Stomach (tissue), 8 donors: ENCODE measurements at regions not wholly inside any gene's neighbourhood (a gene's known extent, or its start where the extent isn't known, plus 50 kb on each side); places are given as distances from the start of the nearest gene placed in this dataset.

Experiments
- DNase-seq, 2 donors: peaks; one replicate each; pipeline versions ENCODE4 v3.0.0 to v3.0.0-alpha.2; 2013 to 2019
- H3K27ac ChIP-seq, 5 donors: fragments of 200-600 bp in 4 of 5; sonication (generic) in 4 of 5; one replicate each; pipeline ENCODE4 v1.5.1; 2013 to 2019; ENCODE audit warnings: mild to moderate bottlenecking in 1 of 5, moderate library complexity in 1 of 5
- H3K27me3 ChIP-seq, 3 donors: fragments of 200-600 bp; sonication (generic); one replicate each; pipeline ENCODE4 v1.5.1; 2017 to 2019; ENCODE audit warnings: mixed run types in 1 of 3
- H3K36me3 ChIP-seq, 4 donors: fragments of 200-600 bp; sonication (generic); 1 replicate in 3 of 4; 2 replicates in 1 of 4; pipeline ENCODE4 v1.5.1; 2016 to 2019
- H3K4me1 ChIP-seq, 4 donors: fragments of 200-600 bp; sonication (generic); one replicate each; pipeline ENCODE4 v1.5.1; 2016 to 2019
- H3K4me3 ChIP-seq, 4 donors: fragments of 200-600 bp; sonication (generic) in 3 of 4; one replicate each; pipeline ENCODE4 v1.5.1; 2016 to 2019; ENCODE audit warnings: mild to moderate bottlenecking in 1 of 4
- H3K9me3 ChIP-seq, 4 donors: fragments of 200-600 bp; sonication (generic); one replicate each; pipeline ENCODE4 v1.5.1; 2016 to 2019
- EP300 ChIP-seq: sonication (generic); formaldehyde crosslinking; IDR thresholded peaks from one replicate; pipeline ENCODE4 v1.6.1; 2017; ENCODE audit warnings: antibody characterized with exemption
- POLR2A ChIP-seq, 4 donors: fragments of 450-650 bp; IDR thresholded peaks; one replicate each; pipeline ENCODE4 v1.6.1; 2016; ENCODE audit warnings: antibody characterized with exemption in 4 of 4, control low read depth in 2 of 4, mild to moderate bottlenecking in 1 of 4, moderate library complexity in 1 of 4
- POLR2AphosphoS5 ChIP-seq, 3 donors: sonication (generic); formaldehyde crosslinking; IDR thresholded peaks; one replicate each; pipeline ENCODE4 v1.6.1; 2016; ENCODE audit warnings: antibody characterized with exemption in 3 of 3
- WGBS, 5 donors: extraction: QIAGEN DNeasy Blood & Tissue Kit in 3 of 5; methylation state at CpG; one replicate each; pipeline versions ENCODE4 v1.1.5 to v1.1.7; 2013 to 2018; 5-methylcytosine and 5-hydroxymethylcytosine counted together
- intact Hi-C: fragments of 100-400 bp; cut with DNase I; formaldehyde crosslinking; loops from one replicate; pipeline ENCODE4 v1.15.1; 2023; ENCODE audit warnings: low total_unique reads
- TF ChIP-seq, protein P1 (sequence below), 7 experiments: fragments of 450-650 bp in 4 of 7; fragments of 200-600 bp in 3 of 7; sonication (generic) in 3 of 7; IDR thresholded peaks; one replicate each; pipeline ENCODE4 v1.5.1; 2016 to 2019; ENCODE audit warnings: antibody characterized with exemption in 7 of 7, control low read depth in 2 of 7, mild to moderate bottlenecking in 1 of 7
- donor health status: healthy with polysubstance abuse.
- donor health status: Bipolar disorder and iron deficiency.
- donor health status: healthy.

GRCh38 chr6:21908161-21908848 lies 314.8 kb downstream of the SOX4 start:
- DNase-seq = no peak
- WGBS, 5 donors = 66 to 73% (median 69%) methylated on average over 5 of the region's 5 CpGs
- H3K4me3 ChIP-seq = no peak overlapping the region
- H3K4me1 ChIP-seq = no peaks in the 10 kb centered on the region
- no peaks in the 10 kb centered on the region for H3K36me3 ChIP-seq
- no peaks in the 10 kb centered on the region for H3K27me3 ChIP-seq
- no peak for TF ChIP-seq EP300
- no peak for TF ChIP-seq POLR2A (IDR thresholded peaks at IDR 0.05)
- TF ChIP-seq POLR2AphosphoS5 (IDR thresholded peaks at IDR 0.05) = no peak
- TF ChIP-seq, protein P1, sequence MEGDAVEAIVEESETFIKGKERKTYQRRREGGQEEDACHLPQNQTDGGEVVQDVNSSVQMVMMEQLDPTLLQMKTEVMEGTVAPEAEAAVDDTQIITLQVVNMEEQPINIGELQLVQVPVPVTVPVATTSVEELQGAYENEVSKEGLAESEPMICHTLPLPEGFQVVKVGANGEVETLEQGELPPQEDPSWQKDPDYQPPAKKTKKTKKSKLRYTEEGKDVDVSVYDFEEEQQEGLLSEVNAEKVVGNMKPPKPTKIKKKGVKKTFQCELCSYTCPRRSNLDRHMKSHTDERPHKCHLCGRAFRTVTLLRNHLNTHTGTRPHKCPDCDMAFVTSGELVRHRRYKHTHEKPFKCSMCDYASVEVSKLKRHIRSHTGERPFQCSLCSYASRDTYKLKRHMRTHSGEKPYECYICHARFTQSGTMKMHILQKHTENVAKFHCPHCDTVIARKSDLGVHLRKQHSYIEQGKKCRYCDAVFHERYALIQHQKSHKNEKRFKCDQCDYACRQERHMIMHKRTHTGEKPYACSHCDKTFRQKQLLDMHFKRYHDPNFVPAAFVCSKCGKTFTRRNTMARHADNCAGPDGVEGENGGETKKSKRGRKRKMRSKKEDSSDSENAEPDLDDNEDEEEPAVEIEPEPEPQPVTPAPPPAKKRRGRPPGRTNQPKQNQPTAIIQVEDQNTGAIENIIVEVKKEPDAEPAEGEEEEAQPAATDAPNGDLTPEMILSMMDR (IDR thresholded peaks at IDR 0.05) = no peak
- intact Hi-C loops = no loop called here
- H3K27ac ChIP-seq = no peak overlapping the region
- no peaks in the 10 kb centered on the region for H3K9me3 ChIP-seq

DNA sequence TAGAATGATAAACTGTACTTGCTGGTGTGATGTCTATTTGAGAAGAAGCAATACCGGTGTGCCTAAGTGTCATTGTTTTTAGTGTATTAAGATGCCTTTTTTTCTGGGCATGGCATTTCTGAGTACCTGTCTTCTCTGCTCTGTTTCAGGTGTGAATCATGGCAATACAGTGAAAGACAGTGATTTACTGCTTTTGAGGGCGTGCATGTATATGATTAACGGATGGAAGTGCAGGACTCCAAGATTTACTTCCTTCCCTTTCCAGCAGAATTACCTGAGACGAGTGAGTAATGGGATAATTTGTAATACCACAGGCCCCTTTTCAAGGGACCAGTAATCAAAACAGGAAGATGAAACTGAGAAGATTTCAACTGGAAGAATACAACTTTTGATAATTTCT lies 315.8 kb downstream of the SOX4 start:
- Histone ChIP-seq H3K36me3 (no peaks in the 10 kb centered on the region), H3K27me3 (no peaks in the 10 kb centered on the region), H3K4me3 (no peak overlapping the region), H3K4me1 (peaks cover 0 to 3% (median 0%) of the 10 kb centered on the region in 4 donors), H3K27ac (no peak overlapping the region), H3K9me3 (no peaks in the 10 kb centered on the region)
- intact Hi-C loops = no loop called here
- 89 to 93% (median 91%) methylated on average over 4 of the region's 4 CpGs for WGBS, 5 donors
- no peak for DNase-seq
- TF ChIP-seq, protein P1 (IDR thresholded peaks at IDR 0.05) = no peak
- TF ChIP-seq EP300 (no peak), POLR2AphosphoS5 (IDR thresholded peaks at IDR 0.05) (no peak), POLR2A (IDR thresholded peaks at IDR 0.05) (no peak)

- no peak for DNase-seq
- H3K27me3 ChIP-seq = no peaks in the 10 kb centered on the region
- no peak overlapping the region for H3K27ac ChIP-seq
- peaks cover 0 to 5% (median 0%) of the 10 kb centered on the region in 4 donors for H3K4me1 ChIP-seq
- no peaks in the 10 kb centered on the region for H3K36me3 ChIP-seq
- H3K9me3 ChIP-seq = no peaks in the 10 kb centered on the region
- no peak overlapping the region for H3K4me3 ChIP-seq
- no peak for TF ChIP-seq POLR2A (IDR thresholded peaks at IDR 0.05)
- TF ChIP-seq, protein P1 (IDR thresholded peaks at IDR 0.05) = no peak
- TF ChIP-seq EP300 = no peak
- no peak for TF ChIP-seq POLR2AphosphoS5 (IDR thresholded peaks at IDR 0.05)
- intact Hi-C loops = no loop called here
- WGBS, 5 donors = 40 to 65% (median 59%) methylated on average over 1 of the region's 1 CpG
These were observed 317.7 kb downstream of the SOX4 start for GRCh38 chr6:21911208-21911607.

- H3K9me3 ChIP-seq = no peaks in the 10 kb centered on the region
- intact Hi-C loops = no loop called here
- H3K27ac ChIP-seq = no peak overlapping the region
- WGBS, 5 donors = 79 to 86% (median 83%) methylated on average over 5 of the region's 5 CpGs
- H3K27me3 ChIP-seq = no peaks in the 10 kb centered on the region
- no peaks in the 10 kb centered on the region for H3K36me3 ChIP-seq
- peaks cover 0 to 5% (median 0%) of the 10 kb centered on the region in 4 donors for H3K4me1 ChIP-seq
- TF ChIP-seq, protein P1 (IDR thresholded peaks at IDR 0.05) = no peak
- no peak for DNase-seq
- H3K4me3 ChIP-seq = no peak overlapping the region
These were observed 318.7 kb downstream of the SOX4 start for GRCh38 chr6:21912151-21912832.
